GM12865 (cell line): ENCODE measurements at regions not wholly inside any gene's neighbourhood (a gene's known extent, or its start where the extent isn't known, plus 50 kb on each side); places are given as distances from the start of the nearest gene placed in this dataset.
"Not testable (repeated sequence)": the region's sequence is repeated elsewhere in the genome, so short reads cannot be mapped to it uniquely, and the experiment has no call there.

Experiments used
- DNase-seq: peaks from one replicate; pipeline ENCODE4 v3.0.0; 2010; ENCODE audit warnings: low read depth
- H3K4me3 ChIP-seq: 2 replicates; pipeline ENCODE4 v1.5.1; 2011; ENCODE audit warnings: mild to moderate bottlenecking, low read depth, low read length, control low read depth
- CTCF ChIP-seq: IDR thresholded peaks from 2 replicates; pipeline ENCODE4 v1.5.1; 2011; ENCODE audit warnings: low read length, control low read depth, low read depth, inconsistent platforms; ENCODE audit not compliant: insufficient read depth; ENCODE audit errors: missing control alignments

DNA sequence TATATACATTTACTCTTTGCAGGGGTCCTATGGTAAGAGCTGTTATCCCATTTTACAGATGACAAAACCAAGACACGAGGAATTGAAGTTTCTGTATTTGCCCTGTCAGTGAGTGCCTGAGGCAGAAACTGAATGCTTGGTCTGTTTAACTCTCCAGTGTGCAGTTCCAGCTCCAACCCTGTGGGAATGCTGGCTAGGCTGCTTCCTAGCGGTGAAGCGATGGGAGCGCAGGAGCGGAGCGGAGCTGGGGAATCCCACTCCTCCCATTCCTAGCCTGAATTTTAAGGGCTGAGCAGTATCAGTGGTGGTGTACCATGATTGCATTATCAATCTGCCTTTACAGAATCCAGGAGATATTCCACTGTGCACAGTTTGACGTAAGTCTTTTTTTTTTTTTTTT, 202.3 kb downstream of the LRRC70 start:
- TF ChIP-seq CTCF = no peak
- no peak overlapping the region for H3K4me3 ChIP-seq
- no peak for DNase-seq

- H3K4me3 ChIP-seq = no peak overlapping the region
- no peak for TF ChIP-seq CTCF
- DNase-seq = no peak
These were observed 201.6 kb downstream of the LRRC70 start for GRCh38 chr5:62780230-62780629.

- peak; percentile 69 for TF ChIP-seq CTCF
- peak; percentile 50 for DNase-seq
- H3K4me3 ChIP-seq = no peak overlapping the region
These were observed 200.4 kb downstream of the LRRC70 start for GRCh38 chr5:62779010-62779422.

DNA sequence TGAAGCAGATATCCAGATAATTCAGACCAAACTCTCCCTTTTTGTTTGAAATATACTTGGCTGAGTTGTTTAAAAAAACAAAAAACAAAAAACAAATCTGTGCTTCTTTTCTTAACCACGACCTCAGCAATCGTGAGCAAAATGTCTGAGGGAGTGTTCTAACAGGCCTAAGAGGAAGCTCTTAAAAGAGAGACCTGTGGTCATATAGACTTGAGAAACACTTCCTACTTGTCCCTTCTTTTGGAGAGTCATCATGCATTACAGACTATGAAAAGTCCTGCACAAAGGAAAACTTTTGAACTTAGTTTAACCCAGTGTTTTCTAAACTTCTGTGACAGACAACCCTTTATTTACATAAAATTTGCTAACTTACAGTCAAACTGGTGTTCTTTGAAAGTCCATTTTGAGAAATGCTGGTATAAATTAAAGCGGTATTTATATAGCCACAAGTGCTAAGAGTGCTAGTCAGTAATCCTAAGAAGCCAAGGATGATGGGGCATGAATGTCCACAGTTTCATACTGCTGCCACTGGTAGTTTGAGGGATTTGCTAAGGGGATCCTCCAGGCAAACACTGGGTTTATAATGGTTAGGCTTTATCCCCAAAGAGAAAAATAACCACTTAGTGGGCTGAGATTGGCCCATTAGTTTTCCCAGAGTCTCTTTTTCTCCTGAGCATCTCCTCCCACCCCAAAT, 199.8 kb downstream of the LRRC70 start:
- TF ChIP-seq CTCF = no peak
- no peak overlapping the region for H3K4me3 ChIP-seq
- no peak for DNase-seq

DNA sequence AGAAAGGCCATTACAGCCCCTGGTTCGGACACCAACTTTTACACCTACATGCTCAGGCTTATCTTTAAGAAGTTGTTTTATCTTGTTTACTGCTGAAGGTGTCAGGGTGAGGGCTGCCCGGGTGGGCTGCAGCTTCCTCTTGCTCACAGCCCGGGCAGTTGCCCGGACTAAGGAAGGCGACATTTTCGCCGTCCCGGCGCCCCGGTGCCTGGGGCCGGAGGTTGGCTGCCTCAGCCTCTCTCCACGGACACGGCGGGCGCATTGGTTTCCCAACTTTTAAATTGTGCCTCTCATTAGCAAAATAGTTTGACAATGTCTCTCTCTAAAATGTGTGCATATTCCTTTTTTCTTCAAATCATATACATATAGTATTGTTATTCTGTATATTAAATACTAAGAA, 198.5 kb downstream of the LRRC70 start:
- not testable (repeated sequence) for DNase-seq, H3K4me3 ChIP-seq

GRCh38 chr5:62776592-62776991, 198.0 kb downstream of the LRRC70 start:
- not testable (repeated sequence) for H3K4me3 ChIP-seq, DNase-seq

- DNase-seq = no peak
- no peak for TF ChIP-seq CTCF
- H3K4me3 ChIP-seq = no peak overlapping the region
These were observed 194.8 kb downstream of the LRRC70 start for GRCh38 chr5:62773460-62773859.

- H3K4me3 ChIP-seq = no peak overlapping the region
- no peak for TF ChIP-seq CTCF
- DNase-seq = no peak
These were observed 192.7 kb downstream of the LRRC70 start for GRCh38 chr5:62771341-62771740.
